ENCODE measurements at regions not wholly inside any gene's neighbourhood (a gene's known extent, or its start where the extent isn't known, plus 50 kb on each side); places are given as distances from the start of the nearest gene placed in this dataset.

DNA sequence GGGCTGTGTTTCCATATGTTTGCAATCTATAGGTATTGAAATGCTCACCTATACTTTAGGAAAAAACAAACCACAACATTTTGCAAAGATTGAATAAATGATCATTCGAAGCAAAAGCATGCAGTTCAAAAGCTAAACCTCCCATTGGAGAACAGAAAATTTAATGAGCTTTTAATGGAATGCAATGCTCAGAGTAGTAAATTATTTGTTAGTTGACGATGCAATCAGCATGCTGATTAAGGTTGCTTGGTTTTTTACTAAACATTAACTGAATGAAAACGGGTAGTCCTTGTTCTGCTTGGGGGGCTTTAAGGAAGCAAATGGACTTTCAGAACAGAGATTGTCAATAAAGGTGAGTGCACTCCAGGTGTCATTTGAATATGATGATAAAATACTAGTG, 123.3 kb upstream of the TMEM161B start:
- no peak for DNase-seq

DNA sequence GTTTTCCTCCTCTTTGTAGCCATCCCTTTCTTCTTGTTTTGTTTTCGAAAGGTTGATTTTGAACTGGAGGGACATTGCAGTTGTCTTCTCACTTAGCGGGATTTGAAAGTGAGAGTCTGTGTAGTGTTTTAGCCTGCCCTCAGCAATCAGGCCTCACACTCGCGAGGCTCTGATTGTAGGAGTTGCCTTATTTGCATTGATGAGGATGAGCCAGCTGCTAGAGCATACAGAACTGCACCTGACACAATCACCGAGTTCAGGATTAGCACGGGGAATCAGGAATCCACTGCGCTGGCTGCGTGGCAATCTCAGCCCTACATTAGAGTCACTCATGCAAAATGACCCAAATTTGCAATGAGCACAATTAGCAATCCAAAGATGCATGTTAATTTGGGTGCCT, 122.5 kb upstream of the TMEM161B start:
- intact Hi-C loops (cut with DNase I) = no loop called here
- Histone ChIP-seq H3K27me3 (no peaks in the 10 kb centered on the region), H3K9me3 (no peaks in the 10 kb centered on the region), H3K4me3 (no peak overlapping the region), H3K4me1 (no peaks in the 10 kb centered on the region), H3K27ac (no peak overlapping the region), H3K36me3 (no peaks in the 10 kb centered on the region)
- 65% methylated on average over 8 of the region's 8 CpGs for WGBS (ENCODE audit: insufficient coverage, low coverage, low lambda C conversion rate, missing lambda C conversion rate)
- TF ChIP-seq, protein P1, sequence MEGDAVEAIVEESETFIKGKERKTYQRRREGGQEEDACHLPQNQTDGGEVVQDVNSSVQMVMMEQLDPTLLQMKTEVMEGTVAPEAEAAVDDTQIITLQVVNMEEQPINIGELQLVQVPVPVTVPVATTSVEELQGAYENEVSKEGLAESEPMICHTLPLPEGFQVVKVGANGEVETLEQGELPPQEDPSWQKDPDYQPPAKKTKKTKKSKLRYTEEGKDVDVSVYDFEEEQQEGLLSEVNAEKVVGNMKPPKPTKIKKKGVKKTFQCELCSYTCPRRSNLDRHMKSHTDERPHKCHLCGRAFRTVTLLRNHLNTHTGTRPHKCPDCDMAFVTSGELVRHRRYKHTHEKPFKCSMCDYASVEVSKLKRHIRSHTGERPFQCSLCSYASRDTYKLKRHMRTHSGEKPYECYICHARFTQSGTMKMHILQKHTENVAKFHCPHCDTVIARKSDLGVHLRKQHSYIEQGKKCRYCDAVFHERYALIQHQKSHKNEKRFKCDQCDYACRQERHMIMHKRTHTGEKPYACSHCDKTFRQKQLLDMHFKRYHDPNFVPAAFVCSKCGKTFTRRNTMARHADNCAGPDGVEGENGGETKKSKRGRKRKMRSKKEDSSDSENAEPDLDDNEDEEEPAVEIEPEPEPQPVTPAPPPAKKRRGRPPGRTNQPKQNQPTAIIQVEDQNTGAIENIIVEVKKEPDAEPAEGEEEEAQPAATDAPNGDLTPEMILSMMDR (IDR thresholded peaks at IDR 0.05) = no peak
- TF ChIP-seq POLR2A (IDR thresholded peaks at IDR 0.05) = no peak
- DNase-seq = no peak
- ATAC-seq = no peak

More for the DNA sequence above, 123.3 kb upstream of the TMEM161B start:
- TF ChIP-seq, protein P1 (IDR thresholded peaks at IDR 0.05) = no peak
- no peaks in the 10 kb centered on the region for H3K27me3 ChIP-seq
- intact Hi-C loops (cut with DNase I) = no loop called here
- no peaks in the 10 kb centered on the region for H3K36me3 ChIP-seq
- no peak for ATAC-seq
- H3K9me3 ChIP-seq = no peaks in the 10 kb centered on the region
- H3K4me3 ChIP-seq = no peak overlapping the region
- no peaks in the 10 kb centered on the region for H3K4me1 ChIP-seq
- WGBS (ENCODE audit: insufficient coverage, low coverage, low lambda C conversion rate, missing lambda C conversion rate) = 56% methylated on average over 3 of the region's 3 CpGs
- H3K27ac ChIP-seq = no peak overlapping the region

DNA sequence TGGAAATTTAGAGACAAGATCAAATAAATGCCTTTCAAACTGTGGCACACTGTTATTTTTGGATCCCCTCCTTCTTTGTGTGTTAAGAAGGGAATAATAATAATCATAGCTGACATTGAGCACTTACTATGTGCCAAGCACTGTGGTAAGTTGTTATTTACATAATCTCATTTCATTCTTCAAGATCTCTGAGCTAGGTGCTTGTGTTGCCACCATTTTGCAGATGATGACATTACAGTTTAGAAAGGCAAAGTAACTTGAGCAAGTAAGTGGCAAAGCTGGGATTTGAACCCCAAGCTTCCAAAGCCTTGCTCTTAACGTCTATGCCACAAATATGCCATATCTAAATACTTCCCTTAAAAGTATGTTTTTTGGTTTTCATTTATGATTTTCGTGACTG, 121.8 kb upstream of the TMEM161B start:
- Histone ChIP-seq H3K9me3 (no peaks in the 10 kb centered on the region), H3K27me3 (no peaks in the 10 kb centered on the region), H3K27ac (no peak overlapping the region), H3K4me1 (no peaks in the 10 kb centered on the region), H3K4me3 (no peak overlapping the region), H3K36me3 (no peaks in the 10 kb centered on the region)
- intact Hi-C loops (cut with DNase I) = no loop called here
- ATAC-seq = no peak
- no peak for TF ChIP-seq POLR2A (IDR thresholded peaks at IDR 0.05)
- TF ChIP-seq, protein P1 (IDR thresholded peaks at IDR 0.05) = no peak
- WGBS (ENCODE audit: insufficient coverage, low coverage, low lambda C conversion rate, missing lambda C conversion rate) = 37% methylated on average over 2 of the region's 2 CpGs
- DNase-seq = no peak

DNA sequence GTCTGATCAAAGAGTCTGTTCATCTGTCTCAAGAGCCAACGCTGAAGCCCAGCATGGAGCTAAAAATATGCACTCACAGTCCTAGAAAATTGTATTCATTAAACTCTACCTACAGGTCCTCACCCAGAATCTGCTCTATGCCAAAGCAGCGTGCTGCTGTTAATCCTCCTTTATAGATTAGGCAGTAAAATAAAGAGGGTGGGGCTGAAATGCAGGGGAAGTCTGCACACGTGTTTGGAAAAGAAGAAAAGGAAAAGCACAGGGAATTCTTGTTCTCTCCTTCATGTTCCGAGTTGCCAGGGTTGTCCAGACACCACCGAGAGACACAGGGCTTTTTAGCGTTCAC, 121.4 kb upstream of the TMEM161B start:
- DNase-seq (no peak), ATAC-seq (no peak)
- 80% methylated on average over 6 of the region's 6 CpGs for WGBS (ENCODE audit: insufficient coverage, low coverage, low lambda C conversion rate, missing lambda C conversion rate)
- H3K9me3 ChIP-seq = no peaks in the 10 kb centered on the region
- no peaks in the 10 kb centered on the region for H3K27me3 ChIP-seq
- no peaks in the 10 kb centered on the region for H3K36me3 ChIP-seq
- no peak overlapping the region for H3K4me3 ChIP-seq
- no peak overlapping the region for H3K27ac ChIP-seq
- intact Hi-C loops (cut with DNase I) = no loop called here
- no peak for TF ChIP-seq POLR2A (IDR thresholded peaks at IDR 0.05)
- TF ChIP-seq, protein P1 (IDR thresholded peaks at IDR 0.05) = no peak
- no peaks in the 10 kb centered on the region for H3K4me1 ChIP-seq
